ENCODE measurements at regions not wholly inside any gene's neighbourhood (a gene's known extent, or its start where the extent isn't known, plus 50 kb on each side); places are given as distances from the start of the nearest gene placed in this dataset.

GRCh38 chr1:238811211-238811879 is 575.0 kb upstream of the CHRM3 start:
- Mint-ChIP-seq H3K4me1 (ENCODE audit: low read depth) (no peaks in the 10 kb centered on the region), H3K27me3 (ENCODE audit: low read depth) (no peaks in the 10 kb centered on the region), H3K4me3 (ENCODE audit: unreplicated experiment) (no peak overlapping the region), H3K9me3 (ENCODE audit: low read depth) (no peaks in the 10 kb centered on the region), H3K27ac (ENCODE audit: unreplicated experiment) (no peak overlapping the region), H3K36me3 (ENCODE audit: low read depth) (no peaks in the 10 kb centered on the region)
- no peak for DNase-seq (ENCODE audit: low spot score)
- TF ChIP-seq, protein P1, sequence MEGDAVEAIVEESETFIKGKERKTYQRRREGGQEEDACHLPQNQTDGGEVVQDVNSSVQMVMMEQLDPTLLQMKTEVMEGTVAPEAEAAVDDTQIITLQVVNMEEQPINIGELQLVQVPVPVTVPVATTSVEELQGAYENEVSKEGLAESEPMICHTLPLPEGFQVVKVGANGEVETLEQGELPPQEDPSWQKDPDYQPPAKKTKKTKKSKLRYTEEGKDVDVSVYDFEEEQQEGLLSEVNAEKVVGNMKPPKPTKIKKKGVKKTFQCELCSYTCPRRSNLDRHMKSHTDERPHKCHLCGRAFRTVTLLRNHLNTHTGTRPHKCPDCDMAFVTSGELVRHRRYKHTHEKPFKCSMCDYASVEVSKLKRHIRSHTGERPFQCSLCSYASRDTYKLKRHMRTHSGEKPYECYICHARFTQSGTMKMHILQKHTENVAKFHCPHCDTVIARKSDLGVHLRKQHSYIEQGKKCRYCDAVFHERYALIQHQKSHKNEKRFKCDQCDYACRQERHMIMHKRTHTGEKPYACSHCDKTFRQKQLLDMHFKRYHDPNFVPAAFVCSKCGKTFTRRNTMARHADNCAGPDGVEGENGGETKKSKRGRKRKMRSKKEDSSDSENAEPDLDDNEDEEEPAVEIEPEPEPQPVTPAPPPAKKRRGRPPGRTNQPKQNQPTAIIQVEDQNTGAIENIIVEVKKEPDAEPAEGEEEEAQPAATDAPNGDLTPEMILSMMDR (IDR thresholded peaks at IDR 0.05) = no peak

GRCh38 chr1:238790882-238791281 is 595.5 kb upstream of the CHRM3 start:
- Mint-ChIP-seq H3K4me3 (ENCODE audit: unreplicated experiment) (no peak overlapping the region), H3K27me3 (ENCODE audit: low read depth) (no peaks in the 10 kb centered on the region), H3K4me1 (ENCODE audit: low read depth) (no peaks in the 10 kb centered on the region), H3K36me3 (ENCODE audit: low read depth) (no peaks in the 10 kb centered on the region), H3K9me3 (ENCODE audit: low read depth) (no peaks in the 10 kb centered on the region), H3K27ac (ENCODE audit: unreplicated experiment) (no peak overlapping the region)
- no peak for DNase-seq (ENCODE audit: low spot score)
- TF ChIP-seq, protein P1 (IDR thresholded peaks at IDR 0.05) = no peak

DNA sequence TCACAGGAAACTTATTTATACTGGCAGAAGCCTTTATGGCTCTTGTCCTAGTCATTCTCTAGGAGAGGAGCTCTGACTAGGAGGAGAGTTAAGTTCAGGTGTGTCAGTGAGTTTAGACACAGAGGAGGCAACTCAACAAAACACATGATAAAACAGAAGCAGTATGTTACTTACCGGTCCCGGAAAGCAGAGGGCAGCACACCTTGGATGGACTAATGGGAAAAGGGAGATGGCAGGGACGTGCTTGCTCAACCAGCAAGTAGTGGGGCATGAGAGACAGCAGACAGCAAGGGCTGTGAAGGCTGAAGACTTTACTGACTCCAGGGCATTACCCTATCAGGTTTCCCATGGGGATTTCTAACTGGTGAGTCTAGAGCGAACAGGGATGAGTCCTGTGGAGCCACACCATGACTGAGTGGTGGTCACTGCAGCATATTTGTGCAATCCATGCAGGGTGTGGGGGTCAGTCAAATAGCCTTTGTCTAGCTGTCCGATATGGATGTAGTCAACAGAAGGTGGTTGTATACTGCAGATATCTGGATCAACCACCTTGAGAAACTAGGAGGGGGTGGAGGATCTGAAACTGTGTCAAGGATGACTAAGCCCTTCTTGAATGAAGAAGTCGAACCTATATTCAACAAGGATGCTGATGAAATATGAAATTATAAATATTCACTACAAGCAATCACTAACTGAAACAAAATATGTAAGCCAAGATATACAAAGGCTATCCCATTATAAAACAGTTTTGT is 596.3 kb upstream of the CHRM3 start:
- Mint-ChIP-seq H3K9me3 (ENCODE audit: low read depth) (no peaks in the 10 kb centered on the region), H3K27ac (ENCODE audit: unreplicated experiment) (no peak overlapping the region), H3K27me3 (ENCODE audit: low read depth) (no peaks in the 10 kb centered on the region), H3K4me1 (ENCODE audit: low read depth) (no peaks in the 10 kb centered on the region), H3K4me3 (ENCODE audit: unreplicated experiment) (no peak overlapping the region), H3K36me3 (ENCODE audit: low read depth) (no peaks in the 10 kb centered on the region)
- DNase-seq (ENCODE audit: low spot score) = no peak
- TF ChIP-seq, protein P1 (IDR thresholded peaks at IDR 0.05) = no peak

DNA sequence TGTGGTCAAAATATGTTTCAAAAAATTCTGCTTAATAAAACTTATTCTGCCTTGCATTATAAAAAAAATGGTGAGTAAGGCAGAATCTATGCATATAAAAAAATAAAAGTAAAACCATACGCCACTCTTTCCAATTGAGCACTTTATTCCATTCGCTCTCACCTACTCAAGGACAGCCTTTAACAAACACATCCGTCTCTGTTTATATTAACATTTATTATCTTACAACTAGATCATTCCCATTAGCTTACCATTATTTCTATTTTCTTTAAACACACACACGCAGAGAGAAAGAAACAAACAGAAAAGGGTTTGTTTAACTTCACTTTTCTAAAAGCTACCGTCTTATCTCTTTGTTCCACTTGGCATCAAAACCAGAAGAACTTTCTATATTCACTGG is 598.9 kb upstream of the CHRM3 start:
- H3K36me3 Mint-ChIP-seq (ENCODE audit: low read depth) = no peaks in the 10 kb centered on the region

DNA sequence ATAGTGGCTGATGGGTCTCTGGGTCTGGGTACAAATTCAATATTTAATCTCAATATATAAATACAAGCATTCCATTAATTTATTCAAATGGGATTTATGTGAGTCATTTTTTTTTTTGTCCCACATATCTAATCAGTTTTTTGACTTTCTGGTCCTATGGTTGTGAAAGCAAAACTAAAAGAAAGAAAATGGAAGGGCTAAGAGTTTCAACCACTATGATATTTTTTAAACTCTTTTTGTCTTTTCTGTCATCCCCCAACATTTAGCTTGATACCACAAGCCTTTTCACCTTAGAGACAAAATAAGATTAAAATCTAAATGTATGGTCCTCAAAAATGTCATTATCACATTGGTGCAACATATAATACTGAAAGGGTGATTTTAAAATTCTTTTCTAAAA is 602.7 kb upstream of the CHRM3 start:
- TF ChIP-seq, protein P1 (IDR thresholded peaks at IDR 0.05) = no peak
- Mint-ChIP-seq H3K9me3 (ENCODE audit: low read depth) (peaks cover 9% of the 10 kb centered on the region), H3K4me1 (ENCODE audit: low read depth) (no peaks in the 10 kb centered on the region), H3K4me3 (ENCODE audit: unreplicated experiment) (no peak overlapping the region), H3K36me3 (ENCODE audit: low read depth) (no peaks in the 10 kb centered on the region), H3K27ac (ENCODE audit: unreplicated experiment) (no peak overlapping the region), H3K27me3 (ENCODE audit: low read depth) (no peaks in the 10 kb centered on the region)
- DNase-seq (ENCODE audit: low spot score) = no peak

More for the DNA sequence above, 598.9 kb upstream of the CHRM3 start:
- DNase-seq (ENCODE audit: low spot score) = no peak
- H3K4me1 Mint-ChIP-seq (ENCODE audit: low read depth) = no peaks in the 10 kb centered on the region
- no peaks in the 10 kb centered on the region for H3K27me3 Mint-ChIP-seq (ENCODE audit: low read depth)
- peaks cover under 1% of the 10 kb centered on the region for H3K9me3 Mint-ChIP-seq (ENCODE audit: low read depth)
- H3K27ac Mint-ChIP-seq (ENCODE audit: unreplicated experiment) = no peak overlapping the region
- TF ChIP-seq, protein P1 (IDR thresholded peaks at IDR 0.05) = no peak
- no peak overlapping the region for H3K4me3 Mint-ChIP-seq (ENCODE audit: unreplicated experiment)

All from chondrocyte (in vitro differentiated cells).